ENCODE measurements at regions not wholly inside any gene's neighbourhood (a gene's known extent, or its start where the extent isn't known, plus 50 kb on each side); places are given as distances from the start of the nearest gene placed in this dataset.

DNA sequence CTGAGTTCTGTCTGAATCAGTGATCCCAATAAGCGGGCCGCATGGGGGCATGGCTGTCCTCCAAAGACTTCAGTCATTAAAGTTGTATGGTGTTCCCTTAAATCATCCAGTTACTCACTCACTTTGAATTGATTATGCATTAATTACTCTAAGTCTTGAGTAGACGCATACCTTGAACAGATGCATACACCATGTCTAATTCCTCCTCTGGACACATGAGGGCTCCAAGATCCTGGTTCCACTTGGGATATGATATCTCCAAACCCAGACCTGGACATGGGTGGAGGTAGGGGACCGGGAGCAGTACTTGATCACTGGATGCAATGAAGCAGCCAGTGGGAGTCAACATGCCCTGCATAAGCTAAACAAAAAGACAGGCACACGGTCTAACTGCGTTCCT lies 204.5 kb downstream of the FNDC1 start:
- TF ChIP-seq KLF9 (tag by site-specific recombination; IDR thresholded peaks at IDR 0.05; ENCODE audit: low read depth) (no peak), ZNF76 (tag by site-specific recombination; IDR thresholded peaks at IDR 0.05; ENCODE audit: borderline replicate concordance, low read depth) (no peak), YY1 (tag by site-specific recombination; IDR thresholded peaks at IDR 0.05) (no peak), ZSCAN16 (tag by site-specific recombination; IDR thresholded peaks at IDR 0.05) (no peak), ZNF768 (tag by site-specific recombination; IDR thresholded peaks at IDR 0.05) (no peak)
- TF ChIP-seq, protein P1, sequence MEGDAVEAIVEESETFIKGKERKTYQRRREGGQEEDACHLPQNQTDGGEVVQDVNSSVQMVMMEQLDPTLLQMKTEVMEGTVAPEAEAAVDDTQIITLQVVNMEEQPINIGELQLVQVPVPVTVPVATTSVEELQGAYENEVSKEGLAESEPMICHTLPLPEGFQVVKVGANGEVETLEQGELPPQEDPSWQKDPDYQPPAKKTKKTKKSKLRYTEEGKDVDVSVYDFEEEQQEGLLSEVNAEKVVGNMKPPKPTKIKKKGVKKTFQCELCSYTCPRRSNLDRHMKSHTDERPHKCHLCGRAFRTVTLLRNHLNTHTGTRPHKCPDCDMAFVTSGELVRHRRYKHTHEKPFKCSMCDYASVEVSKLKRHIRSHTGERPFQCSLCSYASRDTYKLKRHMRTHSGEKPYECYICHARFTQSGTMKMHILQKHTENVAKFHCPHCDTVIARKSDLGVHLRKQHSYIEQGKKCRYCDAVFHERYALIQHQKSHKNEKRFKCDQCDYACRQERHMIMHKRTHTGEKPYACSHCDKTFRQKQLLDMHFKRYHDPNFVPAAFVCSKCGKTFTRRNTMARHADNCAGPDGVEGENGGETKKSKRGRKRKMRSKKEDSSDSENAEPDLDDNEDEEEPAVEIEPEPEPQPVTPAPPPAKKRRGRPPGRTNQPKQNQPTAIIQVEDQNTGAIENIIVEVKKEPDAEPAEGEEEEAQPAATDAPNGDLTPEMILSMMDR (tag by site-specific recombination; IDR thresholded peaks at IDR 0.05) = no peak
- TF ChIP-seq, protein P2, sequence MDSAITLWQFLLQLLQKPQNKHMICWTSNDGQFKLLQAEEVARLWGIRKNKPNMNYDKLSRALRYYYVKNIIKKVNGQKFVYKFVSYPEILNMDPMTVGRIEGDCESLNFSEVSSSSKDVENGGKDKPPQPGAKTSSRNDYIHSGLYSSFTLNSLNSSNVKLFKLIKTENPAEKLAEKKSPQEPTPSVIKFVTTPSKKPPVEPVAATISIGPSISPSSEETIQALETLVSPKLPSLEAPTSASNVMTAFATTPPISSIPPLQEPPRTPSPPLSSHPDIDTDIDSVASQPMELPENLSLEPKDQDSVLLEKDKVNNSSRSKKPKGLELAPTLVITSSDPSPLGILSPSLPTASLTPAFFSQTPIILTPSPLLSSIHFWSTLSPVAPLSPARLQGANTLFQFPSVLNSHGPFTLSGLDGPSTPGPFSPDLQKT (IDR thresholded peaks at IDR 0.05; ENCODE audit: borderline replicate concordance, low read depth, low read length) = no peak
- TF ChIP-seq, protein P3, sequence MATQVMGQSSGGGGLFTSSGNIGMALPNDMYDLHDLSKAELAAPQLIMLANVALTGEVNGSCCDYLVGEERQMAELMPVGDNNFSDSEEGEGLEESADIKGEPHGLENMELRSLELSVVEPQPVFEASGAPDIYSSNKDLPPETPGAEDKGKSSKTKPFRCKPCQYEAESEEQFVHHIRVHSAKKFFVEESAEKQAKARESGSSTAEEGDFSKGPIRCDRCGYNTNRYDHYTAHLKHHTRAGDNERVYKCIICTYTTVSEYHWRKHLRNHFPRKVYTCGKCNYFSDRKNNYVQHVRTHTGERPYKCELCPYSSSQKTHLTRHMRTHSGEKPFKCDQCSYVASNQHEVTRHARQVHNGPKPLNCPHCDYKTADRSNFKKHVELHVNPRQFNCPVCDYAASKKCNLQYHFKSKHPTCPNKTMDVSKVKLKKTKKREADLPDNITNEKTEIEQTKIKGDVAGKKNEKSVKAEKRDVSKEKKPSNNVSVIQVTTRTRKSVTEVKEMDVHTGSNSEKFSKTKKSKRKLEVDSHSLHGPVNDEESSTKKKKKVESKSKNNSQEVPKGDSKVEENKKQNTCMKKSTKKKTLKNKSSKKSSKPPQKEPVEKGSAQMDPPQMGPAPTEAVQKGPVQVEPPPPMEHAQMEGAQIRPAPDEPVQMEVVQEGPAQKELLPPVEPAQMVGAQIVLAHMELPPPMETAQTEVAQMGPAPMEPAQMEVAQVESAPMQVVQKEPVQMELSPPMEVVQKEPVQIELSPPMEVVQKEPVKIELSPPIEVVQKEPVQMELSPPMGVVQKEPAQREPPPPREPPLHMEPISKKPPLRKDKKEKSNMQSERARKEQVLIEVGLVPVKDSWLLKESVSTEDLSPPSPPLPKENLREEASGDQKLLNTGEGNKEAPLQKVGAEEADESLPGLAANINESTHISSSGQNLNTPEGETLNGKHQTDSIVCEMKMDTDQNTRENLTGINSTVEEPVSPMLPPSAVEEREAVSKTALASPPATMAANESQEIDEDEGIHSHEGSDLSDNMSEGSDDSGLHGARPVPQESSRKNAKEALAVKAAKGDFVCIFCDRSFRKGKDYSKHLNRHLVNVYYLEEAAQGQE (tag by site-specific recombination; IDR thresholded peaks at IDR 0.05) = no peak
- TF ChIP-seq, protein P4, sequence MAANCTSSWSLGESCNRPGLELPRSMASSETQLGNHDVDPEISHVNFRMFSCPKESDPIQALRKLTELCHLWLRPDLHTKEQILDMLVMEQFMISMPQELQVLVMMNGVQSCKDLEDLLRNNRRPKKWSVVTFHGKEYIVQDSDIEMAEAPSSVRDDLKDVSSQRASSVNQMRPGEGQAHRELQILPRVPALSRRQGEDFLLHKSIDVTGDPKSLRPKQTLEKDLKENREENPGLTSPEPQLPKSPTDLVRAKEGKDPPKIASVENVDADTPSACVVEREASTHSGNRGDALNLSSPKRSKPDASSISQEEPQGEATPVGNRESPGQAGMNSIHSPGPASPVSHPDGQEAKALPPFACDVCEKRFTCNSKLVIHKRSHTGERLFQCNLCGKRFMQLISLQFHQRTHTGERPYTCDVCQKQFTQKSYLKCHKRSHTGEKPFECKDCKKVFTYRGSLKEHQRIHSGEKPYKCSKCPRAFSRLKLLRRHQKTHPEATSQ (tag by site-specific recombination; IDR thresholded peaks at IDR 0.05) = no peak
- TF ChIP-seq, protein P5, sequence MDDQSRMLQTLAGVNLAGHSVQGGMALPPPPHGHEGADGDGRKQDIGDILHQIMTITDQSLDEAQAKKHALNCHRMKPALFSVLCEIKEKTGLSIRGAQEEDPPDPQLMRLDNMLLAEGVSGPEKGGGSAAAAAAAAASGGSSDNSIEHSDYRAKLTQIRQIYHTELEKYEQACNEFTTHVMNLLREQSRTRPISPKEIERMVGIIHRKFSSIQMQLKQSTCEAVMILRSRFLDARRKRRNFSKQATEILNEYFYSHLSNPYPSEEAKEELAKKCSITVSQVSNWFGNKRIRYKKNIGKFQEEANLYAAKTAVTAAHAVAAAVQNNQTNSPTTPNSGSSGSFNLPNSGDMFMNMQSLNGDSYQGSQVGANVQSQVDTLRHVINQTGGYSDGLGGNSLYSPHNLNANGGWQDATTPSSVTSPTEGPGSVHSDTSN (CRISPR knock-in tag; IDR thresholded peaks at IDR 0.05) = no peak

All from HEK293 (cell line).